NCI-H510A treated with DMSO at 0.1 percent for 48 hours (cell line): ENCODE measurements at regions not wholly inside any gene's neighbourhood (a gene's known extent, or its start where the extent isn't known, plus 50 kb on each side); places are given as distances from the start of the nearest gene placed in this dataset.
"Not testable (repeated sequence)": the region's sequence is repeated elsewhere in the genome, so short reads cannot be mapped to it uniquely, and the experiment has no call there.

Experiments used
- DNase-seq: peaks from one replicate; lab custom pipeline; 2025; lab: John Stamatoyannopoulos, UW

GRCh38 chr2:84137034-84137433, 322.0 kb downstream of the SUCLG1 start:
- DNase-seq, result no peak

- DNase-seq, result peak; percentile 16
Observed at GRCh38 chr2:84132370-84132769, 326.7 kb downstream of the SUCLG1 start.

- DNase-seq, result no peak
Observed at GRCh38 chr2:84131278-84131830, 327.7 kb downstream of the SUCLG1 start.

- no peak for DNase-seq
Observed at GRCh38 chr2:84129018-84129417, 330.1 kb downstream of the SUCLG1 start.

GRCh38 chr2:84127812-84128211, 331.3 kb downstream of the SUCLG1 start:
- not testable (repeated sequence) for DNase-seq

GRCh38 chr2:84126530-84126929, 332.6 kb downstream of the SUCLG1 start:
- no peak for DNase-seq

GRCh38 chr2:84126084-84126483, 333.0 kb downstream of the SUCLG1 start:
- DNase-seq, result no peak

GRCh38 chr2:84116143-84116542, 342.9 kb downstream of the SUCLG1 start:
- DNase-seq, result no peak

GRCh38 chr2:84115173-84115857, 343.8 kb downstream of the SUCLG1 start:
- DNase-seq, result no peak

- DNase-seq, result not testable (repeated sequence)
Observed at GRCh38 chr2:84103816-84104527, 355.1 kb downstream of the SUCLG1 start.

GRCh38 chr2:84102274-84102673, 356.8 kb downstream of the SUCLG1 start:
- DNase-seq, result no peak

- no peak for DNase-seq
Observed at GRCh38 chr2:84088656-84089055, 370.4 kb downstream of the SUCLG1 start.

GRCh38 chr2:84085562-84085961, 373.5 kb downstream of the SUCLG1 start:
- DNase-seq, result no peak

- no peak for DNase-seq
Observed at GRCh38 chr2:84084856-84085255, 374.2 kb downstream of the SUCLG1 start.

GRCh38 chr2:84083984-84084383, 375.1 kb downstream of the SUCLG1 start:
- no peak for DNase-seq

- DNase-seq, result no peak
Observed at GRCh38 chr2:84078471-84078870, 380.6 kb downstream of the SUCLG1 start.

GRCh38 chr2:84077496-84077895, 381.6 kb downstream of the SUCLG1 start:
- peak; percentile 43 for DNase-seq

GRCh38 chr2:84071050-84071449, 388.0 kb downstream of the SUCLG1 start:
- DNase-seq, result no peak

GRCh38 chr2:84065857-84066256, 393.2 kb downstream of the SUCLG1 start:
- no peak for DNase-seq

GRCh38 chr2:84057917-84058560, 401.0 kb downstream of the SUCLG1 start:
- DNase-seq, result no peak

GRCh38 chr2:84055816-84056215, 403.3 kb downstream of the SUCLG1 start:
- DNase-seq, result no peak

GRCh38 chr2:84054577-84054976, 404.5 kb downstream of the SUCLG1 start:
- not testable (repeated sequence) for DNase-seq

- no peak for DNase-seq
Observed at GRCh38 chr2:84052913-84053312, 406.2 kb downstream of the SUCLG1 start.
